ENCODE measurements at regions not wholly inside any gene's neighbourhood (a gene's known extent, or its start where the extent isn't known, plus 50 kb on each side); places are given as distances from the start of the nearest gene placed in this dataset.

DNA sequence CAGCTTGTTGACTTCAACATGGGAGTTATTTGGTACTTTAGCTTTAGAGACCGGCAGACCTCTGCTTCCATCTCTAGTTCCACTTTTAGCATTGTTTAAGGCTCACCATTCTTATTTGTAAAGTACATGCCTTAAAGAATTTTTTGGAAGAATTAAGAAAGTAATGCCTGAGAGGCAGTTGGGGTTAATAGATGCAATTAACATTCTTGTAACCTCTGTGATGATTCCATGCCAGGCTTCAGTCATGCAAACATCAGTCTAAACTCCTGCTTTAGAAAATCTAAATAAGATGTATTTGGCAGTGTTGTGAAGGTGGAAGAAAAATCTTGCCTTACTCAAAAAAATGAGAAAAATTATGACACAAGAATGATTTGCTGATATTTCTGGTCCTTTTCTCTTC is 79.9 kb upstream of the UBAC2 start:
- no peak for TF ChIP-seq POLR2A (IDR thresholded peaks at IDR 0.05)
- TF ChIP-seq, protein P1, sequence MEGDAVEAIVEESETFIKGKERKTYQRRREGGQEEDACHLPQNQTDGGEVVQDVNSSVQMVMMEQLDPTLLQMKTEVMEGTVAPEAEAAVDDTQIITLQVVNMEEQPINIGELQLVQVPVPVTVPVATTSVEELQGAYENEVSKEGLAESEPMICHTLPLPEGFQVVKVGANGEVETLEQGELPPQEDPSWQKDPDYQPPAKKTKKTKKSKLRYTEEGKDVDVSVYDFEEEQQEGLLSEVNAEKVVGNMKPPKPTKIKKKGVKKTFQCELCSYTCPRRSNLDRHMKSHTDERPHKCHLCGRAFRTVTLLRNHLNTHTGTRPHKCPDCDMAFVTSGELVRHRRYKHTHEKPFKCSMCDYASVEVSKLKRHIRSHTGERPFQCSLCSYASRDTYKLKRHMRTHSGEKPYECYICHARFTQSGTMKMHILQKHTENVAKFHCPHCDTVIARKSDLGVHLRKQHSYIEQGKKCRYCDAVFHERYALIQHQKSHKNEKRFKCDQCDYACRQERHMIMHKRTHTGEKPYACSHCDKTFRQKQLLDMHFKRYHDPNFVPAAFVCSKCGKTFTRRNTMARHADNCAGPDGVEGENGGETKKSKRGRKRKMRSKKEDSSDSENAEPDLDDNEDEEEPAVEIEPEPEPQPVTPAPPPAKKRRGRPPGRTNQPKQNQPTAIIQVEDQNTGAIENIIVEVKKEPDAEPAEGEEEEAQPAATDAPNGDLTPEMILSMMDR (IDR thresholded peaks at IDR 0.05): no peak

Measured in body of pancreas (tissue), 4 donors.